ENCODE measurements at regions not wholly inside any gene's neighbourhood (a gene's known extent, or its start where the extent isn't known, plus 50 kb on each side); places are given as distances from the start of the nearest gene placed in this dataset.
"Not testable (repeated sequence)": the region's sequence is repeated elsewhere in the genome, so short reads cannot be mapped to it uniquely, and the experiment has no call there.

DNA sequence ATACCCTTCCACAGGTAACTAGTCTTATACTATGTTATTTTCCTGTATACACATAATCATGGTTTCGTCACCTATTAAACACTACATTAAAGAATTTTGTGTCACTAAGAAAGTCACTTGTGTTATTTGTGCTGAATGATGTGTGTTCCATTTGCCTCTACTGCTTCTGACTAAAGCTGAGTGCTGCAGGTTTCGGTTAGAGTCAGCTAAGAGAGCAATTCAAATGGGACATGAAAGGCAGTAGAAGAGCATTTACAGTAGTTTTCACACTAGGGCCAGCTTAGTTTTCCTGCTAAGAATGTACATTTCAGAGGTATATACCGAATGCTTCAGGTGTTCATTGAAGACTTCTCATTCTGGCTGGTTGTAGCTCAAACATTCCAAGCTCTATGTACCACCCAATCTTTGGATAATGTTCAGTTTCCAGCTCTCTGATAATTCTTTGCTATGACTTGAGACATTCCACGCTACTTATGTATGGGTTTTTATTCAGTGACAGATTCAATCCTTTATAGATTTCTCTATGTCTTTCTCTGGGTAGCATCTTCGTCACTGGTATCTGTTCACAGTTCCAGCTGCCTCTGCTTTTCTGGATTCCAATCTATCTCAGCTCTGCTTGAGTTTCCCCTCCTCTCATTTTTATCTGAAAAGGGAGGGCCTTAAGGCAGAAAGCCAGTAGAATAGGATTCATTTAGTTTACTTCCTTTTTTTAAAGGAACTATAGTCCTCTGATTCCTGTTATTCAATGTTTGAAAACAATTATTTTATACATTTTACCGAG, 164.4 kb downstream of the CXXC4 start:
- no peak for DNase-seq (ENCODE audit: low read depth in 1 of 2, low spot score in 1 of 2)

DNA sequence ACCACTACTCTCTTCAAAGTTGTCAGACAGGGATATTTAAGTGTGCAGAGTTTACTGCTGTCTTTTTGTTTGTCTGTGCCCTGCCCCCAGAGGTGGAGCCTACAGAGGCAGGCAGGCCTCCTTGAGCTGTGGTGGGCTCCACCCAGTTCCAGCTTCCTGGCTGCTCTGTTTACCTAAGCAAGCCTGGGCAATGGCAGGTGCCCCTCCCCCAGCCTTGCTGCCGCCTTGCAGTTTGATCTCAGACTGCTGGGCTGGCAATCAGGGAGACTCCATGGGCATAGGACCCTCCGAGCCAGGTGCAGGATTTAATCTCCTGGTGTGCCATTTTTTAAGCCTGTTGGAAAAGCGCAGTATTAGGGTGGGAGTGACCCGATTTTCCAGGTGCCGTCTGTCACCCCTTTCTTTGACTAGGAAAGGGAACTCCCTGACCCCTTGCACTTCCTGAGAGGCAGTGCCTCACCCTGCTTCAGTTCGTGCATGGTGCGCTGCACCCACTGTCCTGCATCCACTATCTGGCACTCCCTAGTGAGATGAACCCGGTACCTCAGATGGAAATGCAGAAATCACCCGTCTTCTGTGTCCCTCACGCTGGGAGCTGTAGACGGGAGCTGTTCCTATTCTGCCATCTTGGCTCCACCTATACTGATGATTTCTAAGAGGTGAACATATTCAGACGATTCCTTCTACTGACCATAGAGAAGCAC, 167.6 kb downstream of the CXXC4 start:
- not testable (repeated sequence) for DNase-seq (ENCODE audit: low read depth in 1 of 2, low spot score in 1 of 2)

DNA sequence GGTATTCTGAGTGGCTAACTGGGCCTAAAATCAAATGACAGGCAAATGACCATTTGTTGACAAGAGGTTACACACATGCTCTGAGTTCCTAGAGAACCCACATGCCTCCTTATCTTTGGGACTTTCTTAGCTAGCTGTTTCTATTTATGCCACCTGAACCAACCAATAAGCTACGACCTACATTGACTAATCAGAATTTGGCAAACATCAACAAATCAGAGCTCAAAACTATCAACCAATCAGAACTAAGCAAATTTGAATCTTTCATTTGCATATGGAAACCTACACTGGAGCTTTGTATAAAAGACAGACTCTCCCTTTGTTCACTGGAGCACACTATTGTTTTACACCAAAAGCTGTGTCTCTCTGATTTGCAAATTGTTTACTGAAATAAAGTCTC, 192.0 kb downstream of the CXXC4 start:
- no peak for DNase-seq (ENCODE audit: low read depth in 1 of 2, low spot score in 1 of 2)

DNA sequence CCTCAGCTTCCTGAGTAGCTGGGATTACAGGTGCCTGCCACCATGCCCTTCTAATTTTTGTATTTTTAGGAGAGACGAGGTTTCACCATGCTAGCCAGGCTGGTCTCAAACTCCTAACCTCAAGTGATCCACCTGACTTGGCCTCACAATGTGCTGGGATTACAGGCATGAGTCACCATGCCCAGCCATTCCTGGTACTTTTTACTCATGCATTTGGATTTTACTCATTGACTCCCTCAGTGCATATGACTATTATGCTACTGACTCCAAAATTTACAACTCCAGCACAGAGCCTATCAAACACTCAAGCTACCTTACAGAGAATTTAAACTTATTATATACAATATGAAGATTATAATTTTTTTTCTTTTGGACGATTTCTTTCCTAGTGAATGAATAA, 199.9 kb downstream of the CXXC4 start:
- DNase-seq (ENCODE audit: low read depth in 1 of 2, low spot score in 1 of 2), result no peak

DNA sequence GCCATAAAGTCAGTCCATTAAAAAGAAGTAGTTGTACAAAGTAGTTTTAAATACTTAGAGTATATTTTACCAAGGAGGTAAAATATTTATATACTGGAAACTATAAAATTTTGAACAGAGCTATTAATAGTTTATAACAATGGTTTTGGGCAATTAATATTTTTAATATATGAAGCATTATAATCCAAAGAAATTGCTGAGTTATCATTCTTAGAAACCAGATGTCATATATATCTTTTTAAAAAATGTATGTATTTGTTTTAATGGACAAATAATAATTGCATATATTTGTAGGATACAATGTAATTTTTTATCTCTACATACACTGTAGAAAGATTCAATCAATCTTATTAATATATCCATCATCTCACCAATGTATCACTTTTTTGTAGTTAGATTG, 207.8 kb downstream of the CXXC4 start:
- DNase-seq (ENCODE audit: low read depth in 1 of 2, low spot score in 1 of 2), result no peak

DNA sequence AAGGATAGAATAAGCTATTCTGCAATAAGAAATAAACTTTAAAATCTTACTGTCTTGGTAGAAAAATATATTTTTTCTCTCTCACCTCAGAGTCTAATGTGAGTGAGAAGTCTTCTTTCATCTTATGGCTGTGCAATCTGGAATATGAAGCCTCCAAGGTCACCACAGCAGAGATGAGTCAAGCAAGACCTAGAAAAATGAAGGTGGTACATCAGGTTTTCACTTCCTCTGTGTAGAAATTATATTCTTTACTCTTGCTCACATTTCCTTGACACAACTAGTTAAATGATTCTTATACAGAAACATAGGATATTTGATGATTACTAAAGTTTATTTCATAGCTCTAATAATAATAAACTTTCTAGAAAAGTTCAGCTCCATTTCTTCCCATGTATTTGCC, 211.4 kb downstream of the CXXC4 start:
- no peak for DNase-seq (ENCODE audit: low read depth in 1 of 2, low spot score in 1 of 2)

DNA sequence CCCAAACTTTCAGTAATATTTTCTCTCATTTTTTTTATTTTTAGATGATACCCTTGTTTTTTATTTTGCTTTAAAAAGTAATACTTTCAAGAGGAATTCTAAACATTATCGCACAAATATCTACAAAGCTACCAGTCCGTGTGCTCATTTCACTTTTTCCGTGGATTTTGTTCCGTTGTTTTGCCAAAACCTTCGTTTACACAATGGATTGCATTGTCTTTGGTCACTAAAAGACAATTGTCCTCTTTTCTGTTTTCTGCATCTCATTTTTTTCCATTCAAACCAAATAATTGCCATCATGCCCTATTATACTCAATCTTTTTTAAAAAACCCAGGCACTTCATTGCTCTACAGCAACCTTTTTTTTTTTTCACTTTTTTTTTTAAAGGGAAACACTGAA, 214.9 kb downstream of the CXXC4 start:
- DNase-seq (ENCODE audit: low read depth in 1 of 2, low spot score in 1 of 2), result no peak

DNA sequence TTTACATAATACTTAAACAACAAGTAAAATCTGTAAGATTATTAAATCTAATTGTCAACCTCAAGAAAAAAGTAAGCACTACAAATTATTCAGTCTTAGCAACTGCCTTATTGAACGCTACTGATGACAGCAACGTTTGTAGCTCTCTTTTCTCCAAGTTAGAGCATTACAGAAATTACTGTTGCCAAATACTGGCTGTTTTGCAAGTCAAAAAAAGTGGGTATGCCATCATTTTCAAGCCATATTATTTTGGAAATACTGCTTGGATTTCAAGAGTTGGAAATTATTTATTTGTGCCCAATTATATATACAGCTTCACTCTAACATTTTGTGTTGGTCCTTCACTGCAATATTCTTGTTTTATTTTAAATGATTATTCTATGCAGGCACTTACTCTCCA, 221.7 kb downstream of the CXXC4 start:
- no peak for DNase-seq (ENCODE audit: low read depth in 1 of 2, low spot score in 1 of 2)

DNA sequence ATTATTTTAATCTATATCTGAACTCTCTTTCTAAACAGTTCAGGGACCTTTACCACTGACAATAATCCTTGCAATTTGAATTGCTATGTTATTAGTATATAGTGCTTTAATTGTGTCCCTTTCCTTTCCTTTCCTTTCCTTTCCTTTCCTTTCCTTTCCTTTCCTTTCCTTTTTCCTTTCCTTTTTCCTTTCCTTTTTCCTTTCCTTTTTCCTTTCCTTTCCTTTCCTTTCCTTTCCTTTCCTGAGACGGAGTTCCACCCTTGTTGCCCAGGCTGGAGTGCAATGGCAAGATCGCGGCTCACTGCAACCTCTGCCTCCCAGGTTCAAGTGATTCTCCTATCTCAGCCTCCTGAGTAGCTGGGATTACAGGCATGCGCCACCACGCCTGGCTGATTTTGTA, 225.1 kb downstream of the CXXC4 start:
- not testable (repeated sequence) for DNase-seq (ENCODE audit: low read depth in 1 of 2, low spot score in 1 of 2)

DNA sequence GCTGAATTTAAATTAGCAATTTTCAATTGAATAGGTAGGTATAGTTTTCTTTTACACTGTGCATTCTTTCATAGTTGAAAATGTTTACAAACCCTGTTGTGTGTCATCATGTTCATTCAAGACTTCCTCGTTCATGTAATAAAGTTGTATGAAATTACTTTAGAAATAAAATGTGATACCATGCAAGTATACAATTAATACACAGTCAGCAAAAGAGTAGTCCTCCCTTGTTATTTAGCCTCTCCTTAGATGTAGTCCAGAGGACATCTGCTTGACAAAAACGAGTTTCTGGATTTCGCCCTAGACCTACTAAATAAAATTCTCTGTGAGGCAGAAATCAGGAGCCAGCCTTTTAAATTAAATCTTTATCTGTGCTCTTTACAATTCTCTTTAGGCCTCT, 231.6 kb downstream of the CXXC4 start:
- no peak for DNase-seq (ENCODE audit: low read depth in 1 of 2, low spot score in 1 of 2)

DNA sequence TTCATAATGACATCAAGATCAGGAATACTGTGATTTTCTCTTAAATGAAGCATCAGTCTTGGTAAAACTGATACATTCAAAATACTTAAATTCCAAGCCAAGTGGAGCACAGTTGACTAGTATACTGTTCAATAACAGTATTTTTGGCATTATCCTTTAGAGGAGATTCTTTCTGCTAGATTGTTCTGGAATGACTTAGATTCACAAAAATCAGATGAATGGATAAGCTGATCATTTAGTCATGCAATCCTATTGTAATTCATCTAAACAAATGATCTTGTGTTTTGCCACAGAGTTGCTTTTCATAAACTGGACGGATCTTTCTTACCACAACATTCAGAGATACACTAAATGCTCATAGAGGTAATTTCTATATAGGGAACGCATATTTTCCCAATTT, 232.0 kb downstream of the CXXC4 start:
- DNase-seq (ENCODE audit: low read depth in 1 of 2, low spot score in 1 of 2), result no peak

DNA sequence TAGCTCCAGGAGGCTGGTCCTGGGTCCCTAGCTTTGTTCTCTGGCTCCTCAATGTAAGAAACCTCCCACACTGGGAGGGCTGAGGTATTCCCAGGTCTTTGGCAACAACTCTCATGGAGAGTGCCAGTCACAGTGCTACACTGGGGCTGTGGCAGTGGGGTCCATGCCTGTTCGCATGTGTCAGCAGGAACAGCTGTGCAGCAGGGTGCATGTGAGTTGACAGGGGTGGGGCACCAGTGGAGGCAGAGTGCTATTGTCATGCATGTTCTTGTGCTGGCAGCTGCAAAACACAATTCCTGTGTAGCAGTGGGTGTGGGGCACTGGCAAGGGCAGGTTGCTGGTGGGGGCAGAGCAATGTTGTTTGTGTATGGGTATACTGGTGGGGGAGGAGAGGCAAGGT, 246.0 kb downstream of the CXXC4 start:
- DNase-seq (ENCODE audit: low read depth in 1 of 2, low spot score in 1 of 2), result no peak

DNA sequence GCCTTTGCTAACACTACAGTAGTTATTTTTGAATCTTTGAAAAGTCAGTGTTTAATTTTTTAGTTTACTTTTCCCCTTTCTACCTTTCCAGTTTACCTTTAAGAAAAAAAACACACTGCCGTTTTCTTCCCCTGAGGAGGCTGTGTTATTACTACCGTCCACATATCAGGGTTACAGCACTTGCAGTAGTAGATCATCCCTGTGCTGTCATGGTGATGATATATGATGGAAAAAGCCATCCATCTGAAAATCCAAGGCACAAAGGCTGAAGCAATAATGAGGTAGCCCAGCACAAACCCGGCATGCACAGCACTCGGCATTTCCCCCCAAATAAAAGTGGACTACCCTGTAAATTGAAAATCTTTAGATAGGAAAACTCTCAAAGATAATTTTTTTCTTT, 258.7 kb downstream of the CXXC4 start:
- DNase-seq (ENCODE audit: low read depth in 1 of 2, low spot score in 1 of 2), result no peak

DNA sequence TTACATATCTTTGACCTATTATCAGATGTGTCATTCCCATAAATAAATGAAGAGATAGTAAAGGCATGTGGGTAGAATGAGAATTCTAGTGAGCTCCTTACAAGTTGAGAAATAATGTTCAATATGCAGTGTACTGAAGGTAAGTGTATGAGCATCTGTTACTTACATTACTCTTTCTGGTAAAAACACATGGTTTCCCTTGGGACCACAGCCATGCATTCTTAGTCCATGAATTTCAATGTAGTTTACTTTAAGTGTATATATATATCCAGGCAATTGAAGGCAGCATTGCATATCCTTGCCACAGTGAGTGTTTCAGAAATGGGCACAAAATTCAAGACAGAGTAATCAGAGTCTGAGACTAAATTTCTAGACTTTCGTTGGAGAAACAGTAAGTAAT, 277.2 kb downstream of the CXXC4 start:
- DNase-seq (ENCODE audit: low read depth in 1 of 2, low spot score in 1 of 2), result no peak

DNA sequence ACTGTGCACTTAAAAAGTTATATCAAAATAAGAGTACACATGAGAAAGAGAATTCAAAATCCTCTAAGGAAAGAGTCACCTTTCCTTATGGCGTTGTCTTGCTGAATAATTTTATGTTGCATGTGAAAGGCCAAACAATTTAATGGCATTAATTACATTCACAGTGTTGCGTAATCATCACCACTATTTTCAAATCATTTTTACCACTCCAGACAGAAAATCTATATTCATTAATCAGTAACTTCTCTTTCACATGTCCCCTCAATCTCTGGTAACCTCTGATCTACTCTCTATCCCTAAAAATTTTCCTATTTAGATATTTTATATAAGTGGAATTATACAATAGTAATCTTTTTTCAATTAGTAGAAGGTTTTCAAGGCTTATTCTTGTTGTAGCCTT, 283.0 kb downstream of the CXXC4 start:
- DNase-seq (ENCODE audit: low read depth in 1 of 2, low spot score in 1 of 2), result no peak

DNA sequence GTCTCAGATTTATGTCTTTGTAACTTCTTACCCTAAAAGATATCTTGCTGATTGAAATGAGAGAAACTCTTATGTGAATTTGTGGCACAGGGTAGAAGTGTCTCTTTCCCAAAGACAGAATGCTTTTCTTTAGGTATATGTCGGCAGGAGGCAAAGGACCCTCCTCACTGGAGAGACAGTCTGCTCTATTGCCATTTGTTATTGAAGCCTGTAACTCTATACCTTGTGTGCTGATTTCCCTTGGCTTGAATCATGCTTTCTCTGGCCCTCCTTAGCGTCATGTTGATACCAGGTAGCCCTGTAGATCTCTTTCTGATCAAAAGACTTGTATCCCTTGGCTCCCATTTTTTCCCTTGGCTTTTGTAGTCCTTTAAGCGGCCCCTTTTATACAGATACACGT, 284.3 kb downstream of the CXXC4 start:
- no peak for DNase-seq (ENCODE audit: low read depth in 1 of 2, low spot score in 1 of 2)

DNA sequence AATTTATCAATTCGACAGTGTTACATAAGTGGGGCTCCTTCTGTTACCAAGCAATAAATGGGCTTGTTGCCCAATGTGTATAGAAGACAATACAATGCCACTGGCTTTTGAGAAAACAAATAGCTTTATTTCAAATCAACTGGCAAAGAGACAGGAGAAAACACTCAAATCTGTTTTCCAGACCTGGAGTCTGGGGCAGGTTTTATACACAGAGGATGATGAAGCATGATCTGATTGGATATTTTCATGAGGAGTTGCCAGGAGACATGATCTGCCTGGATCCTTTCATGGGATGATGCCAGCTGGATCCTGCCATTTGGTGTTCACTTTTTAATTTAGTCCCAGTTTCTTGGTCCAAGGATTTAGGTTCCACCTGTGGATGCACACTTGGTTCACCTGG, 287.9 kb downstream of the CXXC4 start:
- no peak for DNase-seq (ENCODE audit: low read depth in 1 of 2, low spot score in 1 of 2)

DNA sequence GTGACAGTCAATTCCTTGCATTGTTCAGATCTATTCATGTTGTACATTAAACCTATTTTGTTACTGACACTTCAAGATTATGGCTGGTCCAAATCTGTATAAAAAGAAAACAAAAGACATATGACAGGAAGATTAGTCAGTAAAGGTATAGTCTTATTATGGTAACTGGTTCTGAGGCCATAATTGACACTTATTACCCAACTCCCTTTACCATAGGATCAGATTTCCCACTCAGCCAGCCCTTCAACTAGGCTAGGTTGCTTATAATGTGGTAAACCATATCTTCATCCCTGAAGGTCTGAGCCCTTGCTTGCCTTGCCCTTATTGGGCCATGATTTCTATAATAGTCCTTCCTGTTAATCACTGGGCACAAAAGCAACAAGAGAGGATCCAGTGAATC, 289.6 kb downstream of the CXXC4 start:
- DNase-seq (ENCODE audit: low read depth in 1 of 2, low spot score in 1 of 2), result no peak

DNA sequence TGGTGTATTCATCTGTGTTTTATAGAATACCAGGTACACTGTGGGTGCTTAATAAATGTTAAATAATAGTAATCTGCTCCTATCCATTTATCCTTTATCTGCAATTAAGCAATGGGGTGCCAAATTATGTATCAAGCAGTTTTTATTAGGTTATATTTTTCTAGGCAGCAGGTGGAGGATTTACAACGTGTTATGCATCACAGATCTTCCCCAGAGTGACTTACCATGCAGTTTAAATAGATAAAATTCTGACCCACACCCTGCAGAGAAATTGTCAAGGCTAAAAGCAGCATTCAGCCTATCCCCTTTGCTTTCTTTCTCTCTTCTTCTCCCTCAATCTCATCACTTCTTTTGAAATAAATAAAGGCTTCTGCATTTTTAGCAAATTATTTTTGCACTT, 306.4 kb downstream of the CXXC4 start:
- DNase-seq (ENCODE audit: low read depth in 1 of 2, low spot score in 1 of 2), result no peak

DNA sequence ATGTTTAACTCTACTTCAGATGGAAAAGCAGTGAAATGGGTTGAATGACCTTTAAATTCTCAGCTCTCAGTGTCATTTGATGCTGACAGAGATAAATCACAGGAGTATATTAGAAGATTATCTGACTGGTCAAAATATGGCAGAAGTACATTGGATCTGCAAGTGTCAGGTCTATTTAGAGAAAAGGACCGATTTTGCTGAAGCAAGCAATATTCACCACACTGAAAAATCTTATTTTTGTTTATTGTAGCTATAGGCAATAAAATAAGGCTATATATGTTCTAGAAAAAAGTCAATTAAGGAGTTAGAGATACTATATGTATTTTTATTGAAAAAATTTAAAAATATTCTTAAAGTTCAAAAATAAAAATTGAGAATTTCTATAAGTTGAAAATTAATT, 325.3 kb downstream of the CXXC4 start:
- no peak for DNase-seq (ENCODE audit: low read depth in 1 of 2, low spot score in 1 of 2)

DNA sequence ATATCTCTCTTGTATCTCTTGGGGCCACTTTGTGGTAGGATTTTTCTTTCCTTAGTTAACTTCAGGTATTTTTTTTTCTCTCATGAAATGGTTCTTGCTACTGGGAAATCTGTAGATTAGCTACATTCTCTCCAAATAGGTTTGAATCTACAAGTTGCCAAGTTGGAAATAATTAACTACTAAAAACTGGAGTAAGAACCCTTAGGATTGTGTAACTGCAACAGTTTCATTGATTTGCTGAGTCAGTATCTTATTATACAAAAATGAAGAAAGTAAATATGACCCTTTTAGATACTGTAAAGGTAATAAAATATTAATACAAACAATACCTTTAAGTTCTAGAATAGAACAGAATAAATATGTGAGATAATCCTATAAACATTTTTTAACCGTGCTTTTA, 327.9 kb downstream of the CXXC4 start:
- DNase-seq (ENCODE audit: low read depth in 1 of 2, low spot score in 1 of 2), result no peak

DNA sequence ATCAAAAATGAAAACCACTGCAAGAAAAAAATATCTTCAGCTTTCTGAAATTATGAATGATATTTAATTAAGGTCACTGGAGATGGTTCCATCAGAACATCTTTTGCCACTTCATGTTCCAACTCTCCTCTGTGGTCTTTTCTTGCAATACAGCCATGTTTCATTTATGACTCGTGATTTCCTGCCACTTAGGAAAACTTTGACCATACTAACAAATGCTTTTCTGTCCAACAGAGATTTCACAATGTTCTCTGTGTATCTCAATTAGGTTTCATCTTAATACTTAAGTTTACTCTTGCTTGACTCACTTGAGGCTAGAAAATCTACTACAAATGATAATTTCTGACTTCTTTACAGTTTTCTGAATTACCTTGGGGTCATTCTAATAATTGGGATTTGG, 330.9 kb downstream of the CXXC4 start:
- DNase-seq (ENCODE audit: low read depth in 1 of 2, low spot score in 1 of 2), result no peak

DNA sequence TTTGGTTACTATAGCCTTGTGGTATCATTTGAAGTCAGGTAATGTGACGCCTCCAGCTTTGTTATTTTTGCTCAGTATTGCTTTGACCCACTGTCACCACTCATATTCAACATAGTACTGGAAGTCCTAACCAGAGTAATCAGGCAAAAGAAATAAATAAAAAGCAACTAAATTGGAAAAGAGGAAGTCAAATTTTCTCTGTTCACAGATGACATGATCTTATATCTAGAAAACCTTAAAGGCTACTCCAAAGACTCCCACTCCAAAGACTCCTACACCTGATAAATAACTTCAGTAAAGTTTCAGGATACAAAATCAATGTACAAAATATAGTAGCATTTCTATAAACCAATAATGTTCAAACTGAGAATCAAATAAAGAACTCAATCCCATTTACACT, 348.6 kb downstream of the CXXC4 start:
- no peak for DNase-seq (ENCODE audit: low read depth in 1 of 2, low spot score in 1 of 2)

Measured in activated CD4-positive, alpha-beta T cell treated with anti-CD3 and anti-CD28 coated beads, Interleukin-2, amount 50 U/mL, for 24 hours (primary cell).